ENCODE measurements at regions not wholly inside any gene's neighbourhood (a gene's known extent, or its start where the extent isn't known, plus 50 kb on each side); places are given as distances from the start of the nearest gene placed in this dataset.
"Not testable (repeated sequence)": the region's sequence is repeated elsewhere in the genome, so short reads cannot be mapped to it uniquely, and the experiment has no call there.

GRCh38 chr4:135917011-135917410, 1615.3 kb downstream of the PCDH18 start:
- no peaks in the 10 kb centered on the region for H3K27me3 Mint-ChIP-seq
- POLR2A ChIA-PET, result no interaction called here
- H3K9me3 Mint-ChIP-seq (ENCODE audit: insufficient read depth), result no peaks in the 10 kb centered on the region
- H3K9me3 ChIP-seq (ENCODE audit: control extremely low read depth in 1 of 3, control insufficient read depth in 2 of 3, insufficient read depth in 1 of 3, low read length in 2 of 3), result no peaks in the 10 kb centered on the region
- no peaks in the 10 kb centered on the region for H3K27me3 ChIP-seq (replicated peaks in 1 of 4; ENCODE audit: control extremely low read depth in 1 of 4, control insufficient read depth in 3 of 4, insufficient read depth in 4 of 4, low read length in 3 of 4)
- H3K79me2 ChIP-seq (ENCODE audit: control insufficient read depth, insufficient read depth, low read length), result no peaks in the 10 kb centered on the region
- no peak overlapping the region for H3K9ac ChIP-seq (ENCODE audit: low read length)
- TF ChIP-seq, protein P1, sequence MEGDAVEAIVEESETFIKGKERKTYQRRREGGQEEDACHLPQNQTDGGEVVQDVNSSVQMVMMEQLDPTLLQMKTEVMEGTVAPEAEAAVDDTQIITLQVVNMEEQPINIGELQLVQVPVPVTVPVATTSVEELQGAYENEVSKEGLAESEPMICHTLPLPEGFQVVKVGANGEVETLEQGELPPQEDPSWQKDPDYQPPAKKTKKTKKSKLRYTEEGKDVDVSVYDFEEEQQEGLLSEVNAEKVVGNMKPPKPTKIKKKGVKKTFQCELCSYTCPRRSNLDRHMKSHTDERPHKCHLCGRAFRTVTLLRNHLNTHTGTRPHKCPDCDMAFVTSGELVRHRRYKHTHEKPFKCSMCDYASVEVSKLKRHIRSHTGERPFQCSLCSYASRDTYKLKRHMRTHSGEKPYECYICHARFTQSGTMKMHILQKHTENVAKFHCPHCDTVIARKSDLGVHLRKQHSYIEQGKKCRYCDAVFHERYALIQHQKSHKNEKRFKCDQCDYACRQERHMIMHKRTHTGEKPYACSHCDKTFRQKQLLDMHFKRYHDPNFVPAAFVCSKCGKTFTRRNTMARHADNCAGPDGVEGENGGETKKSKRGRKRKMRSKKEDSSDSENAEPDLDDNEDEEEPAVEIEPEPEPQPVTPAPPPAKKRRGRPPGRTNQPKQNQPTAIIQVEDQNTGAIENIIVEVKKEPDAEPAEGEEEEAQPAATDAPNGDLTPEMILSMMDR (IDR thresholded peaks at IDR 0.05), result no peak
- H3K36me3 ChIP-seq (replicated peaks in 1 of 2; ENCODE audit: control extremely low read depth in 1 of 2, control insufficient read depth in 1 of 2, extremely low read depth in 1 of 2, insufficient read depth in 2 of 2, low read length in 1 of 2), result no peaks in the 10 kb centered on the region
- no peak overlapping the region for H3K27ac ChIP-seq (ENCODE audit: low read length in 2 of 2)
- H3K4me2 ChIP-seq (replicated peaks; ENCODE audit: low read depth, low read length, poor library complexity, severe bottlenecking), result no peak overlapping the region
- H3K27ac Mint-ChIP-seq, result no peak overlapping the region
- DNase-seq (no peak), ATAC-seq (ENCODE audit: low read depth) (no peak)
- no peaks in the 10 kb centered on the region for H3K4me1 Mint-ChIP-seq
- CTCF ChIA-PET, result no interaction called here
- H3K4me3 ChIP-seq (ENCODE audit: control extremely low read depth in 1 of 5, extremely low read depth in 1 of 5, insufficient read depth in 1 of 5, low read depth in 2 of 5, low read length in 4 of 5), result no peak overlapping the region
- intact Hi-C loops (cut with micrococcal nuclease), result no loop called here
- H2AFZ ChIP-seq (ENCODE audit: insufficient read depth, low read depth, low read length, poor library complexity, severe bottlenecking), result no peak overlapping the region
- no peak overlapping the region for H3K4me3 Mint-ChIP-seq
- WGBS (ENCODE audit: insufficient coverage), result no CpG with 5 or more reads among the region's 1 CpG
- H4K20me1 ChIP-seq (ENCODE audit: control insufficient read depth, insufficient read depth, low read length, poor library complexity, severe bottlenecking), result no peaks in the 10 kb centered on the region
- H3K4me1 ChIP-seq (ENCODE audit: control insufficient read depth in 2 of 2, insufficient read depth in 2 of 2, low read length in 2 of 2), result no peaks in the 10 kb centered on the region

DNA sequence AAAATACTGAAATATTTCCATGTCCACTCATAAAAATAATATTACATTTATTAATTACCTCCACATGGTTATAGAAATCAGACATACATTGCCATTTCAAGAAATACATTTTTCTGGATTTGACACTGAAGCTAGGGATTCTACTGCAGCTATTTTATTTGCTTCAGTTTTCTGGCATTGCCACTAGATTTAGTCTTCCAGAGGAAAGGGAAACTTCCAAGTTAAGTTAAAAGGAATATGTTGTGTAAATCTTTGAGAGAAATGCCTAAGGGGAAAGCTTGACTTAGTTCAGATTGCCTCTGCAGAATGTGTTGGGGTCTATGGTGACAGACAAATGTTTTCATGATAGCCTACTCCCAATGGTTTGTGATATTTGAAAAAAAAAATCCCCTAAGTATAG, 1631.3 kb downstream of the PCDH18 start:
- TF ChIP-seq, protein P1 (IDR thresholded peaks at IDR 0.05), result no peak
- no peak for TF ChIP-seq EZH2 (IDR thresholded peaks at IDR 0.05; ENCODE audit: borderline replicate concordance, insufficient read depth, low read depth, low read length, poor library complexity, severe bottlenecking)
- Histone ChIP-seq H3K9me3 (ENCODE audit: control extremely low read depth in 1 of 3, control insufficient read depth in 2 of 3, insufficient read depth in 1 of 3, low read length in 2 of 3) (peaks cover 0 to 7% (median 3%) of the 10 kb centered on the region in 3 donors), H3K4me2 (replicated peaks; ENCODE audit: low read depth, low read length, poor library complexity, severe bottlenecking) (no peak overlapping the region), H3K36me3 (replicated peaks in 1 of 2; ENCODE audit: control extremely low read depth in 1 of 2, control insufficient read depth in 1 of 2, extremely low read depth in 1 of 2, insufficient read depth in 2 of 2, low read length in 1 of 2) (no peaks in the 10 kb centered on the region), H2AFZ (ENCODE audit: insufficient read depth, low read depth, low read length, poor library complexity, severe bottlenecking) (no peak overlapping the region), H3K9ac (ENCODE audit: low read length) (no peak overlapping the region), H3K4me1 (ENCODE audit: control insufficient read depth in 2 of 2, insufficient read depth in 2 of 2, low read length in 2 of 2) (no peaks in the 10 kb centered on the region), H3K79me2 (ENCODE audit: control insufficient read depth, insufficient read depth, low read length) (no peaks in the 10 kb centered on the region), H4K20me1 (ENCODE audit: control insufficient read depth, insufficient read depth, low read length, poor library complexity, severe bottlenecking) (no peaks in the 10 kb centered on the region), H3K27me3 (replicated peaks in 1 of 4; ENCODE audit: control extremely low read depth in 1 of 4, control insufficient read depth in 3 of 4, insufficient read depth in 4 of 4, low read length in 3 of 4) (no peaks in the 10 kb centered on the region), H3K27ac (ENCODE audit: low read length in 2 of 2) (no peak overlapping the region), H3K4me3 (ENCODE audit: control extremely low read depth in 1 of 5, extremely low read depth in 1 of 5, insufficient read depth in 1 of 5, low read depth in 2 of 5, low read length in 4 of 5) (no peak overlapping the region)
- ATAC-seq (ENCODE audit: low read depth), result no peak
- ChIA-PET POLR2A (no interaction called here), CTCF (no interaction called here)
- intact Hi-C loops (cut with micrococcal nuclease), result no loop called here
- DNase-seq, result no peak
- Mint-ChIP-seq H3K4me3 (no peak overlapping the region), H3K27me3 (no peaks in the 10 kb centered on the region), H3K4me1 (no peaks in the 10 kb centered on the region), H3K27ac (no peak overlapping the region), H3K9me3 (ENCODE audit: insufficient read depth) (peaks cover 3% of the 10 kb centered on the region)

DNA sequence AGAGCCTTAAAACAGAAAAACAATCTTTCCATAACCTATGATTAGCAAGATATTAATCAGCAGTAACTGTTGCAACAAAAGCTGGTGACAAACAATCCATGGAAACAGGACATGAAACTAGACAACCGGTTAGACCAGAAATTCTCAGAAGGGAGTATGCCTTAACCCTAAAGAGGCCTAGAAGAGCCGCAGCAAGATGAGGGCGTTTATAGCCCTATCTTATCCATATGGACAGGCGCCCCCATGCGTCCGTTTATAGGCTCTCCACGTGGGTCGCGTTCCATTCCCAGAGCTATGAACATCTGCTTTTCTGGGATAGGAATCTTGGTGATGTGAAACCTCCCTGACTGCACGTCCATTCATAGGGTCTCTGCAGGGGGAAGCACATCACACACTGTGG, 1662.7 kb upstream of the PABPC4L start:
- H3K9ac ChIP-seq (ENCODE audit: low read length); H3K9me3 ChIP-seq (ENCODE audit: control extremely low read depth in 1 of 3, control insufficient read depth in 2 of 3, insufficient read depth in 1 of 3, low read length in 2 of 3); H3K4me1 ChIP-seq (ENCODE audit: control insufficient read depth in 2 of 2, insufficient read depth in 2 of 2, low read length in 2 of 2); POLR2A ChIA-PET; H3K27me3 Mint-ChIP-seq; H3K27ac Mint-ChIP-seq; H3K27ac ChIP-seq (ENCODE audit: low read length in 2 of 2); ATAC-seq (ENCODE audit: low read depth); H2AFZ ChIP-seq (ENCODE audit: insufficient read depth, low read depth, low read length, poor library complexity, severe bottlenecking); H3K4me1 Mint-ChIP-seq; H3K36me3 ChIP-seq (replicated peaks in 1 of 2; ENCODE audit: control extremely low read depth in 1 of 2, control insufficient read depth in 1 of 2, extremely low read depth in 1 of 2, insufficient read depth in 2 of 2, low read length in 1 of 2); H3K4me2 ChIP-seq (replicated peaks; ENCODE audit: low read depth, low read length, poor library complexity, severe bottlenecking); H4K20me1 ChIP-seq (ENCODE audit: control insufficient read depth, insufficient read depth, low read length, poor library complexity, severe bottlenecking); DNase-seq; CTCF ChIA-PET; H3K4me3 Mint-ChIP-seq; H3K79me2 ChIP-seq (ENCODE audit: control insufficient read depth, insufficient read depth, low read length); intact Hi-C loops (cut with micrococcal nuclease); H3K9me3 Mint-ChIP-seq (ENCODE audit: insufficient read depth); H3K27me3 ChIP-seq (replicated peaks in 1 of 4; ENCODE audit: control extremely low read depth in 1 of 4, control insufficient read depth in 3 of 4, insufficient read depth in 4 of 4, low read length in 3 of 4); H3K4me3 ChIP-seq (ENCODE audit: control extremely low read depth in 1 of 5, extremely low read depth in 1 of 5, insufficient read depth in 1 of 5, low read depth in 2 of 5, low read length in 4 of 5): not testable (repeated sequence)
- 69% methylated on average over 9 of the region's 10 CpGs for WGBS (ENCODE audit: insufficient coverage)
